ENCODE measurements at regions not wholly inside any gene's neighbourhood (a gene's known extent, or its start where the extent isn't known, plus 50 kb on each side); places are given as distances from the start of the nearest gene placed in this dataset.
A peak's percentile ranks its signal among the peaks of the same experiment; 100 is the strongest.
"Not testable (repeated sequence)": the region's sequence is repeated elsewhere in the genome, so short reads cannot be mapped to it uniquely, and the experiment has no call there.

- no peak for DNase-seq (ENCODE audit: low spot score)
Observed at GRCh38 chr20:4358552-4358951, 109.5 kb upstream of the ADRA1D start.

GRCh38 chr20:4352348-4352747 is 103.3 kb upstream of the ADRA1D start:
- DNase-seq (ENCODE audit: low spot score) = no peak

- DNase-seq (ENCODE audit: low spot score) = no peak
Observed at GRCh38 chr20:4350096-4350495, 101.0 kb upstream of the ADRA1D start.

- DNase-seq (ENCODE audit: low spot score) = no peak
Observed at GRCh38 chr20:4344670-4345069, 95.6 kb upstream of the ADRA1D start.

GRCh38 chr20:4342609-4343008 is 93.5 kb upstream of the ADRA1D start:
- DNase-seq (ENCODE audit: low spot score) = no peak

- peak; percentile 7 for DNase-seq (ENCODE audit: low spot score)
Observed at GRCh38 chr20:4341804-4342485, 92.9 kb upstream of the ADRA1D start.

GRCh38 chr20:4335722-4336121 is 86.6 kb upstream of the ADRA1D start:
- no peak for DNase-seq (ENCODE audit: low spot score)

- no peak for DNase-seq (ENCODE audit: low spot score)
Observed at GRCh38 chr20:4332121-4332860, 83.2 kb upstream of the ADRA1D start.

- DNase-seq (ENCODE audit: low spot score) = no peak
Observed at GRCh38 chr20:4330011-4330410, 80.9 kb upstream of the ADRA1D start.

GRCh38 chr20:4329232-4329631 is 80.1 kb upstream of the ADRA1D start:
- DNase-seq (ENCODE audit: low spot score) = no peak

GRCh38 chr20:4328541-4328940 is 79.5 kb upstream of the ADRA1D start:
- no peak for DNase-seq (ENCODE audit: low spot score)

- no peak for DNase-seq (ENCODE audit: low spot score)
Observed at GRCh38 chr20:4327956-4328355, 78.9 kb upstream of the ADRA1D start.

- no peak for DNase-seq (ENCODE audit: low spot score)
Observed at GRCh38 chr20:4326195-4327065, 77.3 kb upstream of the ADRA1D start.

- DNase-seq (ENCODE audit: low spot score) = no peak
Observed at GRCh38 chr20:4325548-4326187, 76.6 kb upstream of the ADRA1D start.

- no peak for DNase-seq (ENCODE audit: low spot score)
Observed at GRCh38 chr20:4324611-4325243, 75.6 kb upstream of the ADRA1D start.

GRCh38 chr20:4322499-4322898 is 73.4 kb upstream of the ADRA1D start:
- no peak for DNase-seq (ENCODE audit: low spot score)

GRCh38 chr20:4320291-4320690 is 71.2 kb upstream of the ADRA1D start:
- no peak for DNase-seq (ENCODE audit: low spot score)

- no peak for DNase-seq (ENCODE audit: low spot score)
Observed at GRCh38 chr20:4318891-4319290, 69.8 kb upstream of the ADRA1D start.

GRCh38 chr20:4310616-4311015 is 61.5 kb upstream of the ADRA1D start:
- not testable (repeated sequence) for DNase-seq (ENCODE audit: low spot score)

- no peak for DNase-seq (ENCODE audit: low spot score)
Observed at GRCh38 chr20:4306206-4306605, 57.1 kb upstream of the ADRA1D start.

GRCh38 chr20:4305091-4305490 is 56.0 kb upstream of the ADRA1D start:
- no peak for DNase-seq (ENCODE audit: low spot score)

All from SK-N-DZ (cell line).